Transverse colon (tissue), 4 donors: ENCODE measurements at regions not wholly inside any gene's neighbourhood (a gene's known extent, or its start where the extent isn't known, plus 50 kb on each side); places are given as distances from the start of the nearest gene placed in this dataset.

Source experiments
- DNase-seq: peaks from one replicate; pipeline ENCODE4 v3.0.0-alpha.2; 2019
- H3K27ac ChIP-seq, 4 donors: fragments of 200-600 bp; sonication (generic); 2 replicates each; pipeline ENCODE4 v1.5.1; 2016 to 2018; ENCODE audit warnings: inconsistent platforms in 4 of 4
- H3K27me3 ChIP-seq: fragments of 200-600 bp; sonication (generic); 2 replicates; pipeline ENCODE4 v1.5.1; 2017; ENCODE audit warnings: inconsistent platforms
- H3K36me3 ChIP-seq, 4 donors: fragments of 200-600 bp; sonication (generic); 2 replicates each; pipeline ENCODE4 v1.5.1; 2017 to 2019; ENCODE audit warnings: inconsistent platforms in 4 of 4
- H3K4me1 ChIP-seq, 4 donors: fragments of 200-600 bp; sonication (generic); 2 replicates each; pipeline ENCODE4 v1.5.1; 2017 to 2020; ENCODE audit warnings: inconsistent platforms in 4 of 4
- H3K4me3 ChIP-seq, 4 donors: fragments of 200-600 bp; sonication (generic); 1 replicate in 1 of 4; 2 replicates in 3 of 4; pipeline versions ENCODE4 v1.5.1 to v1.6.1; 2017 to 2019; ENCODE audit warnings: inconsistent platforms in 4 of 4
- H3K9me3 ChIP-seq, 2 donors: fragments of 200-600 bp; sonication (generic); 2 replicates each; pipeline ENCODE4 v1.5.1; 2017 to 2019; ENCODE audit warnings: inconsistent platforms in 2 of 2
- CTCF ChIP-seq, 5 experiments: fragments of 200-600 bp in 3 of 5; fragments of 450-650 bp in 2 of 5; sonication (generic) in 3 of 5; IDR thresholded peaks; 1 replicate in 2 of 5; 2 replicates in 3 of 5; pipeline ENCODE4 v1.5.1; 2016 to 2017; ENCODE audit warnings: antibody characterized with exemption in 5 of 5, inconsistent platforms in 3 of 5, mild to moderate bottlenecking in 2 of 5, moderate library complexity in 1 of 5
- EP300 ChIP-seq: sonication (generic); formaldehyde crosslinking; IDR thresholded peaks from one replicate; pipeline ENCODE4 v1.6.1; 2017; ENCODE audit warnings: antibody characterized with exemption, low read depth
- POLR2A ChIP-seq: fragments of 450-650 bp; IDR thresholded peaks from one replicate; pipeline ENCODE4 v1.6.1; 2016; ENCODE audit warnings: antibody characterized with exemption, mild to moderate bottlenecking, moderate library complexity
- POLR2AphosphoS5 ChIP-seq, 3 donors: sonication (generic); formaldehyde crosslinking; IDR thresholded peaks; one replicate each; pipeline ENCODE4 v1.6.1; 2016; ENCODE audit warnings: antibody characterized with exemption in 3 of 3
- WGBS, 2 donors: methylation state at CpG; one replicate each; pipeline ENCODE4 v1.1.5; 2018; ENCODE audit warnings: low coverage in 1 of 2; 5-methylcytosine and 5-hydroxymethylcytosine counted together
- in situ Hi-C, 4 donors: fragments of 200-750 bp; cut with MboI; loops; one replicate each; pipeline versions ENCODE4 v1.15.0 to v1.15.1; 2017; ENCODE audit warnings: low sequenced_read_pairs in 3 of 4, low pct_ligation_motif_present in 1 of 4, low pct_unique_long_range_greater_than_20kb in 1 of 4
- intact Hi-C: fragments of 100-400 bp; cut with DNase I; formaldehyde crosslinking; loops from one replicate; pipeline ENCODE4 v1.15.1; 2023; ENCODE audit warnings: low total_unique reads

- Histone ChIP-seq H3K4me3 (no peak overlapping the region), H3K9me3 (no peaks in the 10 kb centered on the region), H3K27me3 (no peaks in the 10 kb centered on the region), H3K36me3 (no peaks in the 10 kb centered on the region), H3K4me1 (no peaks in the 10 kb centered on the region), H3K27ac (no peak overlapping the region)
- 63 to 66% methylated on average over 7 of the region's 7 CpGs for WGBS, 2 donors
- in situ Hi-C loops, result no loop called here
- DNase-seq, result no peak
- TF ChIP-seq CTCF (IDR thresholded peaks at IDR 0.05) (no peak), POLR2AphosphoS5 (IDR thresholded peaks at IDR 0.05) (no peak), POLR2A (no peak), EP300 (no peak)
- intact Hi-C loops, result no loop called here
These were observed 585.0 kb upstream of the MAP3K7 start for GRCh38 chr6:91171754-91172462.

- no peak for DNase-seq
- intact Hi-C loops (no loop called here), in situ Hi-C loops (no loop called here)
- Histone ChIP-seq H3K4me1 (no peaks in the 10 kb centered on the region), H3K27ac (no peak overlapping the region), H3K4me3 (no peak overlapping the region), H3K9me3 (no peaks in the 10 kb centered on the region), H3K27me3 (no peaks in the 10 kb centered on the region), H3K36me3 (no peaks in the 10 kb centered on the region)
- WGBS, 2 donors, result 33 to 34% methylated on average over 3 of the region's 3 CpGs
- TF ChIP-seq POLR2AphosphoS5 (IDR thresholded peaks at IDR 0.05) (no peak), CTCF (IDR thresholded peaks at IDR 0.05) (peak in 1 of 5 experiments; percentile 13), POLR2A (no peak), EP300 (no peak)
These were observed 581.0 kb upstream of the MAP3K7 start for GRCh38 chr6:91167846-91168245.

- 76 to 77% methylated on average over 9 to 11 of the region's 11 CpGs for WGBS, 2 donors
These were observed 579.6 kb upstream of the MAP3K7 start for GRCh38 chr6:91166271-91167046.

More at GRCh38 chr6:91166271-91167046, 579.6 kb upstream of the MAP3K7 start:
- TF ChIP-seq CTCF (IDR thresholded peaks at IDR 0.05) (no peak), POLR2A (no peak), EP300 (no peak), POLR2AphosphoS5 (IDR thresholded peaks at IDR 0.05) (no peak)
- Histone ChIP-seq H3K36me3 (no peaks in the 10 kb centered on the region), H3K27me3 (no peaks in the 10 kb centered on the region), H3K4me3 (no peak overlapping the region), H3K9me3 (no peaks in the 10 kb centered on the region), H3K27ac (no peak overlapping the region), H3K4me1 (no peaks in the 10 kb centered on the region)
- intact Hi-C loops (no loop called here), in situ Hi-C loops (no loop called here)
- DNase-seq, result no peak
